ENCODE measurements at regions not wholly inside any gene's neighbourhood (a gene's known extent, or its start where the extent isn't known, plus 50 kb on each side); places are given as distances from the start of the nearest gene placed in this dataset.

GRCh38 chr12:53816360-53817020 lies 64.7 kb upstream of the CISTR start:
- Mint-ChIP-seq H3K36me3 (ENCODE audit: insufficient read depth in 1 of 3, low read depth in 3 of 3) (no peaks in the 10 kb centered on the region), H3K4me1 (no peaks in the 10 kb centered on the region), H3K27me3 (ENCODE audit: low read depth) (peaks cover 53% of the 10 kb centered on the region), H3K27ac (no peak overlapping the region), H3K9me3 (no peaks in the 10 kb centered on the region), H3K4me3 (no peak overlapping the region)
- Histone ChIP-seq H3K9ac (ENCODE audit: extremely low read depth, insufficient read length, low read length) (no peak overlapping the region), H3K14ac (ENCODE audit: insufficient read depth, low read length) (no peak overlapping the region), H2BK5ac (ENCODE audit: insufficient read length, low read length) (peak overlapping the region; percentile 27), H4K91ac (ENCODE audit: insufficient read length, low read depth, low read length) (no peak overlapping the region), H3K79me2 (ENCODE audit: insufficient read depth, low read length) (no peaks in the 10 kb centered on the region), H3K79me1 (ENCODE audit: insufficient read depth, low read depth, low read length, poor library complexity, severe bottlenecking) (no peaks in the 10 kb centered on the region), H4K8ac (replicated peaks; ENCODE audit: insufficient read length, low read depth, low read length) (no peak overlapping the region), H2BK120ac (ENCODE audit: low read depth, low read length, poor library complexity, severe bottlenecking) (no peak overlapping the region), H3K18ac (ENCODE audit: insufficient read length, low read depth, low read length) (no peak overlapping the region), H3K27me3 (ENCODE audit: insufficient read depth, low read length) (no peaks in the 10 kb centered on the region; the same call in 1 of the 2 replicates), H3K23ac (ENCODE audit: insufficient read length, low read depth, low read length) (no peak overlapping the region), H2AFZ (ENCODE audit: low read length) (no peak overlapping the region), H2BK15ac (ENCODE audit: low read depth, low read length) (no peak overlapping the region), H3K23me2 (ENCODE audit: insufficient read length, low read depth, low read length, poor library complexity, severe bottlenecking) (no peaks in the 10 kb centered on the region), H2BK12ac (ENCODE audit: insufficient read length, low read depth, low read length) (no peak overlapping the region), H4K20me1 (ENCODE audit: control insufficient read depth, insufficient read depth, insufficient read length) (no peaks in the 10 kb centered on the region), H2AK5ac (ENCODE audit: insufficient read length, low read length) (no peak overlapping the region), H3K4ac (ENCODE audit: low read depth, low read length) (no peak overlapping the region), H3K4me2 (ENCODE audit: insufficient read depth, insufficient read length, low read length) (no peak overlapping the region), H3K9me3 (ENCODE audit: control insufficient read depth, low read depth, low read length) (no peaks in the 10 kb centered on the region), H4K5ac (ENCODE audit: insufficient read length, low read depth, low read length) (no peak overlapping the region), H3T11ph (ENCODE audit: low read length) (no peak overlapping the region), H3K4me1 (ENCODE audit: insufficient read depth, low read length) (no peaks in the 10 kb centered on the region), H2BK20ac (ENCODE audit: low read depth, low read length, poor library complexity, severe bottlenecking) (no peak overlapping the region), H3K56ac (ENCODE audit: insufficient read length, low read depth, low read length) (no peak overlapping the region), H3K27ac (ENCODE audit: insufficient read length, low read depth, low read length) (no peak overlapping the region)
- TF ChIP-seq CTCF (conservative IDR thresholded peaks at IDR 0.05): no peak
- no CpG with 5 or more reads among the region's 4 CpGs for WGBS (ENCODE audit: extremely low coverage, insufficient read length, low lambda C conversion rate)
- no peak for DNase-seq
